ENCODE measurements at regions not wholly inside any gene's neighbourhood (a gene's known extent, or its start where the extent isn't known, plus 50 kb on each side); places are given as distances from the start of the nearest gene placed in this dataset.
A peak's percentile ranks its signal among the peaks of the same experiment; 100 is the strongest.

DNA sequence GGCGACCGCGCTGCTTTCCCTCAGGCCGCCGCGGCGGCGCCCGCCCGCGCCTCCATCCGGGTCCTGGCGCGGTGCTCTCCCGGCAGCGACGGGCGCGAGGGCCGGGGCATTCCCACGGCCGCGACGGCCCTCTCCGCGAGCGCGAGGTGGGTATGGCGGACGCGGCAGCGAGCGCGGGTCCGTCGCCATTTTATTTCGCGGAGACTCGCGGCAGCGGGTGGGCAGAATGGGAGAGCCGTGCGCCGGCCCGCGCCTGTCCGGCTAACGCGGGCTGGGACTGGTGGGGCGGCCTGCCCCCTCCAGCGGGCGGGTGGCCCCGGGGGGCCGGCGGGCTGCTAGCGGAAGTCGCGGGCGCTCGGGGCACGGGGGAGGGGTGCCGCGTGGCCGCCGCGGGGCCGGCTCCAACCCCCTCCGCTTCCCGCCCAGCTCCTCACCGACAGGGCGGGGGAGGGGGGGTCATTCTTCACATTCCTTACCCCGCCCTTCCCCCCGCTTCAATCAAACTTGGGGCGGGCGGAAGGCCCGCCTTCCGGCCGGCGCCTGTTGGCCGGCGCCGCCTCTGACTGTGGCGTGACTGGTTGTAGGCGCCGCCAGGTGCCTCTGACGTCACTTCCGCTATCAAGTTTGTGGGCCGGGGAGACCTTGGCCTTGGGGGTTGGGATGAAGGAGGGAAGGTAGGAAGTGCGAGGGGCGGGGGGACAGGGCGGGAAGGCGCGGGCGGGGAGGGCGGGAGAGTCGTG is 82.1 kb downstream of the PTPDC1 start:
- Mint-ChIP-seq H3K27ac (peak overlapping the region; percentile 79), H3K27me3 (ENCODE audit: insufficient read depth) (peaks cover 4% of the 10 kb centered on the region), H3K9me3 (no peaks in the 10 kb centered on the region), H3K4me3 (peak overlapping the region; percentile 93), H3K36me3 (ENCODE audit: low read depth) (peaks cover 15% of the 10 kb centered on the region), H3K4me1 (ENCODE audit: low read depth) (peaks cover 38% of the 10 kb centered on the region)
- peak; percentile 96 for DNase-seq
- TF ChIP-seq, protein P1, sequence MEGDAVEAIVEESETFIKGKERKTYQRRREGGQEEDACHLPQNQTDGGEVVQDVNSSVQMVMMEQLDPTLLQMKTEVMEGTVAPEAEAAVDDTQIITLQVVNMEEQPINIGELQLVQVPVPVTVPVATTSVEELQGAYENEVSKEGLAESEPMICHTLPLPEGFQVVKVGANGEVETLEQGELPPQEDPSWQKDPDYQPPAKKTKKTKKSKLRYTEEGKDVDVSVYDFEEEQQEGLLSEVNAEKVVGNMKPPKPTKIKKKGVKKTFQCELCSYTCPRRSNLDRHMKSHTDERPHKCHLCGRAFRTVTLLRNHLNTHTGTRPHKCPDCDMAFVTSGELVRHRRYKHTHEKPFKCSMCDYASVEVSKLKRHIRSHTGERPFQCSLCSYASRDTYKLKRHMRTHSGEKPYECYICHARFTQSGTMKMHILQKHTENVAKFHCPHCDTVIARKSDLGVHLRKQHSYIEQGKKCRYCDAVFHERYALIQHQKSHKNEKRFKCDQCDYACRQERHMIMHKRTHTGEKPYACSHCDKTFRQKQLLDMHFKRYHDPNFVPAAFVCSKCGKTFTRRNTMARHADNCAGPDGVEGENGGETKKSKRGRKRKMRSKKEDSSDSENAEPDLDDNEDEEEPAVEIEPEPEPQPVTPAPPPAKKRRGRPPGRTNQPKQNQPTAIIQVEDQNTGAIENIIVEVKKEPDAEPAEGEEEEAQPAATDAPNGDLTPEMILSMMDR (IDR thresholded peaks at IDR 0.05) = no peak; the same call in 1 of the 2 replicates

DNA sequence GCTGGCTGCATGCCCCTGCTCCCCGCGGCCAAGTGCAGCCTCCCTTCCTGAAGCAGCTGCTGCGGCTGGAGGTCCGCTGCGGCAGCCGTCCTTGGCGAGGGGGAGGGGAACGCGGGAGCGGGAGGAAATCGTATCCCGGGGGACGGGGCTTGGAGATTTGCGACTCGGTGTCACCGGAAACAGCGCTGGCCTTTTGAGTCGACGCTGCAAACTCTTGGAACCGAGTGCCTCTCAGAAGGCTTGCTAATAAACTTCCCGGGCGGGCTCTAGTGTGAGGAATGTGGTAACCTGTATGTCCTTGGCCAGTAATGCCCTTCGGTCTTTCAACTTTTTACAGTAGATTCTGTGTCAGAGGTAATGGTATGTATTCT is 82.7 kb downstream of the PTPDC1 start:
- Mint-ChIP-seq H3K27me3 (ENCODE audit: insufficient read depth) (peaks cover 4% of the 10 kb centered on the region), H3K4me3 (peak overlapping the region; percentile 93), H3K4me1 (ENCODE audit: low read depth) (peaks cover 42% of the 10 kb centered on the region), H3K27ac (peak overlapping the region; percentile 79), H3K36me3 (ENCODE audit: low read depth) (peaks cover 15% of the 10 kb centered on the region), H3K9me3 (no peaks in the 10 kb centered on the region)
- TF ChIP-seq, protein P1 (IDR thresholded peaks at IDR 0.05) = 0 out of 2 replicates have a peak, but pooled peaks have one; percentile 16
- DNase-seq = peak; percentile 72

DNA sequence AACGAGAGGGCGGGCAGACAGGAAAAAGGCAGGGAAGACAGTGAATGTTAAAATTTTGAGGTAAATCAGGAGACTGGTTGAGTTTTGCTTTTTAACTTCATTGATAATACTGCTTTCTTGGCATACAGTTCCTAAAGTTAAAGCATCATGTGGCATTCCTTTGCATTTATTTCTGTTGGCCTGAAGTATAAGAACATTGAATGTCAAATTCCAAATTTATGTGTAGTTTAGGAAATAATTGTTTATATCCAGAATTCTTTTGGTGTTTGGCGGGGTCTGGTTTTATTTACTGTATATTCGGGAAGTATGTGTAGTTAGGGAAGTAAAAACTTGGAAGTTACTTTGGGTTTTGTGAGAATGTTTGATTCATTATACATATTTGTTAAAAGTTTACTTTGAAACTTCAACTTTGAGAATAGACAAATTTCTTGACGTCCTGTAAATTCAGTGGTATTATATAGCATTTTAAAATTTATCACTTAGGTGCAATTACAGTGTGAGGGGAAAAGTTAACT is 83.2 kb downstream of the PTPDC1 start:
- peaks cover 4% of the 10 kb centered on the region for H3K27me3 Mint-ChIP-seq (ENCODE audit: insufficient read depth)
- TF ChIP-seq, protein P1 (IDR thresholded peaks at IDR 0.05) = no peak
- H3K9me3 Mint-ChIP-seq = no peaks in the 10 kb centered on the region
- H3K4me3 Mint-ChIP-seq = peak overlapping the region; percentile 93
- H3K4me1 Mint-ChIP-seq (ENCODE audit: low read depth) = peaks cover 47% of the 10 kb centered on the region
- DNase-seq = no peak
- peak overlapping the region; percentile 79 for H3K27ac Mint-ChIP-seq
- H3K36me3 Mint-ChIP-seq (ENCODE audit: low read depth) = peaks cover 16% of the 10 kb centered on the region

DNA sequence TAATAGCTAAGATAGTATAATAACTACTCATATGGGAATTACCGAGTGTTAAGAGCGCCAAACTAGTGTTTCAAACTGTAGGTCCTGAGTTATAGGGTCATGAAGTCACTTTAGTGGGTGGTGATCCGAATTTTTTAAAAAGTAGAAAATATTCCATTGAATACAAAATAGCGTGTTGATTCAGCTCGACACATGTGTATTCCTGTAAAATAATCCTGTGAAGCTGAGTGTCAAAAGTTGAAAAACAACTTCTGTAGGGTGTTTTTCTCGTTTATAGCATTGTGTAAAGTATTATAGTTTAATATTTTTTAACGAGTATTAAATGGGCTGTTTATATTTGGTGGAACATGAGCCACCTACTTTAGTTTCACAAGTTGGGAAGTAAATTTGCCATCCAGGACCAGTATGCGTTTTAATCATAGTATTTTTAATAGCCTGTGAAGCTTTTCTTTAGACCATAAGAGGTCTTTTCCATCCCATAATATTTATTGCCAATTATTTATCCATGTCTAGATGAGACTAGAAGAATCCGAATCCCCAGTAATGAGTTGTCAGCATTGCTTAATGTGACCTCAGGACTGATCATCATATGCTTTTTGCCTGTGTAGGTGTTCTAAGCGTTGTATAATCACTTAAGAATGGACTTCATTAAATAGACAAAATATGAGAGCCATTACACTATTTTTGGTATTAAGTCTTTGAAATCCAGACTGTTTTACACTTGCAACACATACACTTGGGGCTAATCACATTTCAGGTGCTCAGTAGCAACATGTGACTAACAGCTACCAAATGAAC is 84.1 kb downstream of the PTPDC1 start:
- TF ChIP-seq, protein P1 (IDR thresholded peaks at IDR 0.05) = no peak
- H3K36me3 Mint-ChIP-seq (ENCODE audit: low read depth) = peaks cover 26% of the 10 kb centered on the region
- H3K27me3 Mint-ChIP-seq (ENCODE audit: insufficient read depth) = peaks cover 4% of the 10 kb centered on the region
- H3K9me3 Mint-ChIP-seq = no peaks in the 10 kb centered on the region
- peak overlapping the region; percentile 79 for H3K27ac Mint-ChIP-seq
- peak overlapping the region; percentile 93 for H3K4me3 Mint-ChIP-seq
- H3K4me1 Mint-ChIP-seq (ENCODE audit: low read depth) = peaks cover 57% of the 10 kb centered on the region
- no peak for DNase-seq

DNA sequence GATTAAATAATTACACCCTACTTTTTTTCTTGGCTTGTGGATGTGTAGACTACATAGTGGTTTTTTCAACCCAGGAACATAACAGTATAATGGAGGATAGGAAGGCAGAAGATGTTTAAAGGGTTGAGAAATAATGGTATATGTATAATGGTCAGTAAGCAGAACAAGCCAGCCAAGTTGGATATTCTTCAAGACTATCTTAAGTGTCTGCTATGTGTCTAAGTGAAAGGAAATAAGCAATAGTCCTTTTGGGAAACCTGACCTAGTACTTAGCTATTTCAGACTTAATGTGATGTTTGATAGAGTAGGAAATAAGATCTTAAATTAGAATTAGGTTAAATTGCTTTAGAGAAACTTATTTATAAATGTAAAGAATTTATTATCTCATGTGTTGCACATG is 85.7 kb downstream of the PTPDC1 start:
- peaks cover 2% of the 10 kb centered on the region; the same call in 1 of the 2 replicates for H3K27me3 Mint-ChIP-seq (ENCODE audit: insufficient read depth)
- H3K4me3 Mint-ChIP-seq = peak overlapping the region; percentile 72
- peak overlapping the region; percentile 59 for H3K27ac Mint-ChIP-seq
- peaks cover 39% of the 10 kb centered on the region for H3K36me3 Mint-ChIP-seq (ENCODE audit: low read depth)
- H3K9me3 Mint-ChIP-seq = no peaks in the 10 kb centered on the region
- TF ChIP-seq, protein P1 (IDR thresholded peaks at IDR 0.05) = no peak
- DNase-seq = no peak
- H3K4me1 Mint-ChIP-seq (ENCODE audit: low read depth) = peaks cover 71% of the 10 kb centered on the region
